CD4-positive, alpha-beta T cell (primary cell): ENCODE measurements at regions not wholly inside any gene's neighbourhood (a gene's known extent, or its start where the extent isn't known, plus 50 kb on each side); places are given as distances from the start of the nearest gene placed in this dataset.

Experiments used
- ATAC-seq: fragments of 200-7000 bp; cut with Tn5 transposase; one replicate; pipeline ENCODE4 v1.10.0; 2022; ENCODE audit warnings: mild to moderate bottlenecking; ENCODE audit not compliant: poor library complexity
- CTCF ChIA-PET: fragments of 350-600 bp; sonication (Branson Sonifier 250); formaldehyde crosslinking; loops from one replicate; lab custom pipeline; 2021; ENCODE audit warnings: antibody characterized with exemption, inconsistent platforms; lab: Charles Lee
- POLR2A ChIA-PET: fragments of 350-600 bp; sonication (Branson Sonifier 250); formaldehyde crosslinking; loops from one replicate; lab custom pipeline; 2021; ENCODE audit warnings: antibody characterized with exemption, inconsistent platforms; lab: Charles Lee
- DNase-seq, 14 experiments: peaks; one replicate each; pipeline ENCODE4 v3.0.0-alpha.2; 2013 to 2020; ENCODE audit warnings: mixed read lengths in 2 of 14
- H3K27ac ChIP-seq, 2 donors: one replicate each; pipeline versions ENCODE4 v1.5.1 to v1.7.0; 2013; ENCODE audit warnings: low read length in 2 of 2, low read depth in 1 of 2, mild to moderate bottlenecking in 1 of 2
- H3K27me3 ChIP-seq, 2 experiments: 1 replicate in 1 of 2; 2 replicates in 1 of 2; pipeline versions ENCODE4 v1.6.1 to v1.7.0; 2013; ENCODE audit warnings: low read length in 2 of 2, control low read depth in 1 of 2, mild to moderate bottlenecking in 1 of 2, moderate library complexity in 1 of 2; ENCODE audit not compliant: insufficient read depth in 2 of 2, control insufficient read depth in 1 of 2
- H3K36me3 ChIP-seq: one replicate; pipeline ENCODE4 v1.6.1; 2013; ENCODE audit warnings: low read length, control low read depth; ENCODE audit not compliant: insufficient read depth
- H3K4me1 ChIP-seq: one replicate; pipeline ENCODE4 v1.6.1; 2013; ENCODE audit warnings: low read length, control low read depth; ENCODE audit not compliant: insufficient read depth
- H3K4me3 ChIP-seq: one replicate; pipeline ENCODE4 v1.5.1; 2013; ENCODE audit warnings: mild to moderate bottlenecking, low read length, moderate library complexity
- H3K9me3 ChIP-seq, 2 experiments: 1 replicate in 1 of 2; 2 replicates in 1 of 2; pipeline versions ENCODE4 v1.6.1 to v1.7.0; 2013; ENCODE audit warnings: low read length in 2 of 2, mild to moderate bottlenecking in 2 of 2, control low read depth in 1 of 2, moderate library complexity in 1 of 2; ENCODE audit not compliant: control insufficient read depth in 1 of 2, insufficient read depth in 1 of 2
- H3K27ac Mint-ChIP-seq: one replicate; pipeline ENCODE4 v1.8.0; 2020; ENCODE audit warnings: mixed read lengths
- H3K27me3 Mint-ChIP-seq: one replicate; pipeline ENCODE4 v1.8.0; 2021; ENCODE audit warnings: mixed read lengths
- H3K36me3 Mint-ChIP-seq: one replicate; pipeline ENCODE4 v1.8.0; 2021; ENCODE audit warnings: low read depth, mixed read lengths
- H3K4me1 Mint-ChIP-seq: one replicate; pipeline ENCODE4 v1.8.0; 2021; ENCODE audit warnings: low read depth, mixed read lengths
- H3K4me3 Mint-ChIP-seq: one replicate; pipeline ENCODE4 v1.8.0; 2020; ENCODE audit warnings: mild to moderate bottlenecking, mixed read lengths
- H3K9me3 Mint-ChIP-seq: one replicate; pipeline ENCODE4 v1.8.0; 2020; ENCODE audit warnings: mixed read lengths
- intact Hi-C, 2 experiments: fragments of 100-400 bp; cut with DNase I in 1 of 2; cut with micrococcal nuclease in 1 of 2; formaldehyde crosslinking; loops; one replicate each; pipeline versions ENCODE4 v1.15.1 to v1.9.0; 2023 to 2025; cut with DNase I, micrococcal nuclease
- TF ChIP-seq, protein P1 (sequence below): fragments of 200-600 bp; IDR thresholded peaks from one replicate; pipeline ENCODE4 v1.8.0; 2022; ENCODE audit warnings: antibody characterized with exemption, mild to moderate bottlenecking

GRCh38 chr4:159762672-159763071 is 659.8 kb downstream of the RAPGEF2 start:
- intact Hi-C loops, result no loop called here
- DNase-seq (no peak), ATAC-seq (no peak)
- Histone ChIP-seq H3K27me3 (no peaks in the 10 kb centered on the region), H3K4me3 (no peak overlapping the region), H3K4me1 (no peaks in the 10 kb centered on the region), H3K27ac (no peak overlapping the region), H3K9me3 (no peaks in the 10 kb centered on the region), H3K36me3 (no peaks in the 10 kb centered on the region)
- Mint-ChIP-seq H3K27me3 (no peaks in the 10 kb centered on the region), H3K4me3 (no peak overlapping the region), H3K9me3 (peaks cover 8% of the 10 kb centered on the region), H3K4me1 (no peaks in the 10 kb centered on the region), H3K27ac (no peak overlapping the region), H3K36me3 (no peaks in the 10 kb centered on the region)
- ChIA-PET CTCF (no interaction called here), POLR2A (no interaction called here)
- TF ChIP-seq, protein P1, sequence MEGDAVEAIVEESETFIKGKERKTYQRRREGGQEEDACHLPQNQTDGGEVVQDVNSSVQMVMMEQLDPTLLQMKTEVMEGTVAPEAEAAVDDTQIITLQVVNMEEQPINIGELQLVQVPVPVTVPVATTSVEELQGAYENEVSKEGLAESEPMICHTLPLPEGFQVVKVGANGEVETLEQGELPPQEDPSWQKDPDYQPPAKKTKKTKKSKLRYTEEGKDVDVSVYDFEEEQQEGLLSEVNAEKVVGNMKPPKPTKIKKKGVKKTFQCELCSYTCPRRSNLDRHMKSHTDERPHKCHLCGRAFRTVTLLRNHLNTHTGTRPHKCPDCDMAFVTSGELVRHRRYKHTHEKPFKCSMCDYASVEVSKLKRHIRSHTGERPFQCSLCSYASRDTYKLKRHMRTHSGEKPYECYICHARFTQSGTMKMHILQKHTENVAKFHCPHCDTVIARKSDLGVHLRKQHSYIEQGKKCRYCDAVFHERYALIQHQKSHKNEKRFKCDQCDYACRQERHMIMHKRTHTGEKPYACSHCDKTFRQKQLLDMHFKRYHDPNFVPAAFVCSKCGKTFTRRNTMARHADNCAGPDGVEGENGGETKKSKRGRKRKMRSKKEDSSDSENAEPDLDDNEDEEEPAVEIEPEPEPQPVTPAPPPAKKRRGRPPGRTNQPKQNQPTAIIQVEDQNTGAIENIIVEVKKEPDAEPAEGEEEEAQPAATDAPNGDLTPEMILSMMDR, result no peak

GRCh38 chr4:159764343-159764952 is 661.6 kb downstream of the RAPGEF2 start:
- ChIA-PET CTCF (no interaction called here), POLR2A (no interaction called here)
- Mint-ChIP-seq H3K27me3 (no peaks in the 10 kb centered on the region), H3K36me3 (no peaks in the 10 kb centered on the region), H3K27ac (no peak overlapping the region), H3K4me3 (no peak overlapping the region), H3K4me1 (no peaks in the 10 kb centered on the region), H3K9me3 (peaks cover 4% of the 10 kb centered on the region)
- Histone ChIP-seq H3K27ac (no peak overlapping the region), H3K27me3 (no peaks in the 10 kb centered on the region), H3K4me3 (no peak overlapping the region), H3K4me1 (no peaks in the 10 kb centered on the region), H3K9me3 (no peaks in the 10 kb centered on the region), H3K36me3 (no peaks in the 10 kb centered on the region)
- intact Hi-C loops, result no loop called here
- ATAC-seq (no peak), DNase-seq (no peak)
- TF ChIP-seq, protein P1, result peak; percentile 18

DNA sequence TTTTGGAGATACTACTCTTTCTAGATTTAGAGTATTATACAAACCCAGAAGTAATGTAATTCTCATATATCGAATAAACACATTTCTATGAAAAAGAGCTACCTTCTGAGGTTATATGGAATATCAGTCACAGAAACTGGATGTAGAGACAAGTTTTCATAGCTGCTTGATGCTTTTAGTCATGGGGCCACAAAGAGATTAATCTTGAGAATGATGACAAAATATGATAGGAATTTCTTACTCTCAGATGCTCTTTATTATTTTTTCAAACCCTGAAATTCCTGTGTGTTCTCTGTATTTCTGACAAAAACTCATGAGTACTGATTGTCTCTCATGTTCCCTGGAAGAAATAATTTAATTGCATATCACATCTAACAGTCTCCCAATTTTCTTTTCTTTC is 662.5 kb downstream of the RAPGEF2 start:
- Histone ChIP-seq H3K27ac (no peak overlapping the region), H3K4me3 (no peak overlapping the region), H3K36me3 (no peaks in the 10 kb centered on the region), H3K9me3 (no peaks in the 10 kb centered on the region), H3K27me3 (no peaks in the 10 kb centered on the region), H3K4me1 (no peaks in the 10 kb centered on the region)
- Mint-ChIP-seq H3K36me3 (no peaks in the 10 kb centered on the region), H3K27me3 (no peaks in the 10 kb centered on the region), H3K9me3 (no peaks in the 10 kb centered on the region), H3K4me3 (no peak overlapping the region), H3K27ac (no peak overlapping the region), H3K4me1 (no peaks in the 10 kb centered on the region)
- no peak for DNase-seq
- POLR2A ChIA-PET, result no interaction called here
- ATAC-seq, result no peak
- CTCF ChIA-PET, result no interaction called here
- intact Hi-C loops, result no loop called here
- TF ChIP-seq, protein P1, result no peak
